Brain pericyte (primary cell): ENCODE measurements at regions not wholly inside any gene's neighbourhood (a gene's known extent, or its start where the extent isn't known, plus 50 kb on each side); places are given as distances from the start of the nearest gene placed in this dataset.

ENCODE experiments used
- DNase-seq: peaks from one replicate; pipeline ENCODE4 v3.0.0-alpha.2; 2012; ENCODE audit warnings: low read depth, low spot score

GRCh38 chr5:39902626-39903025 is 477.8 kb upstream of the DAB2 start:
- no peak for DNase-seq

- DNase-seq, result no peak
These were observed 474.0 kb upstream of the DAB2 start for GRCh38 chr5:39898731-39899130.

GRCh38 chr5:39896706-39897105 is 471.9 kb upstream of the DAB2 start:
- DNase-seq, result no peak

GRCh38 chr5:39896104-39896503 is 471.3 kb upstream of the DAB2 start:
- no peak for DNase-seq

- no peak for DNase-seq
These were observed 467.9 kb upstream of the DAB2 start for GRCh38 chr5:39892708-39893107.

GRCh38 chr5:39891376-39891775 is 466.6 kb upstream of the DAB2 start:
- no peak for DNase-seq

GRCh38 chr5:39880985-39881384 is 456.2 kb upstream of the DAB2 start:
- DNase-seq, result no peak

GRCh38 chr5:39877479-39877878 is 452.7 kb upstream of the DAB2 start:
- no peak for DNase-seq

GRCh38 chr5:39876146-39876545 is 451.4 kb upstream of the DAB2 start:
- no peak for DNase-seq

- no peak for DNase-seq
These were observed 445.4 kb upstream of the DAB2 start for GRCh38 chr5:39870137-39870536.

- DNase-seq, result no peak
These were observed 444.6 kb upstream of the DAB2 start for GRCh38 chr5:39869396-39869795.

GRCh38 chr5:39867923-39868322 is 443.1 kb upstream of the DAB2 start:
- no peak for DNase-seq

- no peak for DNase-seq
These were observed 439.3 kb upstream of the DAB2 start for GRCh38 chr5:39863926-39864552.

- no peak for DNase-seq
These were observed 432.3 kb upstream of the DAB2 start for GRCh38 chr5:39857041-39857440.

- no peak for DNase-seq
These were observed 430.1 kb upstream of the DAB2 start for GRCh38 chr5:39854771-39855410.

GRCh38 chr5:39850291-39850690 is 425.5 kb upstream of the DAB2 start:
- no peak for DNase-seq

- DNase-seq, result no peak
These were observed 421.4 kb upstream of the DAB2 start for GRCh38 chr5:39846144-39846543.

- DNase-seq, result no peak
These were observed 419.0 kb upstream of the DAB2 start for GRCh38 chr5:39843767-39844166.

- DNase-seq, result no peak
These were observed 410.6 kb upstream of the DAB2 start for GRCh38 chr5:39835371-39835770.

- DNase-seq, result no peak
These were observed 404.7 kb upstream of the DAB2 start for GRCh38 chr5:39829441-39829840.

GRCh38 chr5:39826051-39826450 is 401.3 kb upstream of the DAB2 start:
- DNase-seq, result no peak

- DNase-seq, result no peak
These were observed 400.5 kb upstream of the DAB2 start for GRCh38 chr5:39825301-39825700.

GRCh38 chr5:39822020-39822419 is 397.2 kb upstream of the DAB2 start:
- no peak for DNase-seq

- no peak for DNase-seq
These were observed 392.1 kb upstream of the DAB2 start for GRCh38 chr5:39816866-39817265.
